Lower leg skin (tissue), 3 donors: ENCODE measurements at regions not wholly inside any gene's neighbourhood (a gene's known extent, or its start where the extent isn't known, plus 50 kb on each side); places are given as distances from the start of the nearest gene placed in this dataset.
"Not testable (repeated sequence)": the region's sequence is repeated elsewhere in the genome, so short reads cannot be mapped to it uniquely, and the experiment has no call there.

Experiments
- POLR2A ChIP-seq, 2 donors: fragments of 450-650 bp; IDR thresholded peaks; one replicate each; pipeline ENCODE4 v1.6.1; 2016 to 2017; ENCODE audit warnings: antibody characterized with exemption in 2 of 2, mild to moderate bottlenecking in 1 of 2, moderate library complexity in 1 of 2
- TF ChIP-seq, protein P1 (sequence below), 3 donors: fragments of 450-650 bp; IDR thresholded peaks; one replicate each; pipeline ENCODE4 v1.5.1; 2016; ENCODE audit warnings: antibody characterized with exemption in 3 of 3, mild to moderate bottlenecking in 3 of 3, moderate library complexity in 2 of 3

DNA sequence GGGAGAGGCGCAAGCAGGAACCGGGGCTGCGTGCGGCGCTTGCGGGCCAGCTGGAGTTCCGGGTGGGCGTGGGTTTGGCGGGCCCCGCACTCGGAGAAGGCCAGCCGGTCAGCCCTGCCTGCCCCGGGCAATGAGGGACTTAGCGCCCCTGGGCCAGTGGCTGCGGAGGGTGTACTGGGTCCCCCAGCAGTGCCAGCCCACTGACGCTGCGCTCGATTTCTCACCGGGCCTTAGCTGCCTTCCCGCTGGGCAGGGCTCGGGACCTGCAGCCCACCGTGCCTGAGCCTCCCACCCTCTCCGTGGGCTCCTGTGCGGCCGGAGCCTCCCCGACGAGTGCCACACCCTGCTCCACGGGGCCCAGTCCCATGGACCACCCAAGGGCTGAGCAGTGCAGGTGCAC, 904.2 kb downstream of the NCAM2 start:
- not testable (repeated sequence) for TF ChIP-seq POLR2A (IDR thresholded peaks at IDR 0.05)
- TF ChIP-seq, protein P1, sequence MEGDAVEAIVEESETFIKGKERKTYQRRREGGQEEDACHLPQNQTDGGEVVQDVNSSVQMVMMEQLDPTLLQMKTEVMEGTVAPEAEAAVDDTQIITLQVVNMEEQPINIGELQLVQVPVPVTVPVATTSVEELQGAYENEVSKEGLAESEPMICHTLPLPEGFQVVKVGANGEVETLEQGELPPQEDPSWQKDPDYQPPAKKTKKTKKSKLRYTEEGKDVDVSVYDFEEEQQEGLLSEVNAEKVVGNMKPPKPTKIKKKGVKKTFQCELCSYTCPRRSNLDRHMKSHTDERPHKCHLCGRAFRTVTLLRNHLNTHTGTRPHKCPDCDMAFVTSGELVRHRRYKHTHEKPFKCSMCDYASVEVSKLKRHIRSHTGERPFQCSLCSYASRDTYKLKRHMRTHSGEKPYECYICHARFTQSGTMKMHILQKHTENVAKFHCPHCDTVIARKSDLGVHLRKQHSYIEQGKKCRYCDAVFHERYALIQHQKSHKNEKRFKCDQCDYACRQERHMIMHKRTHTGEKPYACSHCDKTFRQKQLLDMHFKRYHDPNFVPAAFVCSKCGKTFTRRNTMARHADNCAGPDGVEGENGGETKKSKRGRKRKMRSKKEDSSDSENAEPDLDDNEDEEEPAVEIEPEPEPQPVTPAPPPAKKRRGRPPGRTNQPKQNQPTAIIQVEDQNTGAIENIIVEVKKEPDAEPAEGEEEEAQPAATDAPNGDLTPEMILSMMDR (IDR thresholded peaks at IDR 0.05): not testable (repeated sequence)
